ENCODE measurements at regions not wholly inside any gene's neighbourhood (a gene's known extent, or its start where the extent isn't known, plus 50 kb on each side); places are given as distances from the start of the nearest gene placed in this dataset.
"Not testable (repeated sequence)": the region's sequence is repeated elsewhere in the genome, so short reads cannot be mapped to it uniquely, and the experiment has no call there.

DNA sequence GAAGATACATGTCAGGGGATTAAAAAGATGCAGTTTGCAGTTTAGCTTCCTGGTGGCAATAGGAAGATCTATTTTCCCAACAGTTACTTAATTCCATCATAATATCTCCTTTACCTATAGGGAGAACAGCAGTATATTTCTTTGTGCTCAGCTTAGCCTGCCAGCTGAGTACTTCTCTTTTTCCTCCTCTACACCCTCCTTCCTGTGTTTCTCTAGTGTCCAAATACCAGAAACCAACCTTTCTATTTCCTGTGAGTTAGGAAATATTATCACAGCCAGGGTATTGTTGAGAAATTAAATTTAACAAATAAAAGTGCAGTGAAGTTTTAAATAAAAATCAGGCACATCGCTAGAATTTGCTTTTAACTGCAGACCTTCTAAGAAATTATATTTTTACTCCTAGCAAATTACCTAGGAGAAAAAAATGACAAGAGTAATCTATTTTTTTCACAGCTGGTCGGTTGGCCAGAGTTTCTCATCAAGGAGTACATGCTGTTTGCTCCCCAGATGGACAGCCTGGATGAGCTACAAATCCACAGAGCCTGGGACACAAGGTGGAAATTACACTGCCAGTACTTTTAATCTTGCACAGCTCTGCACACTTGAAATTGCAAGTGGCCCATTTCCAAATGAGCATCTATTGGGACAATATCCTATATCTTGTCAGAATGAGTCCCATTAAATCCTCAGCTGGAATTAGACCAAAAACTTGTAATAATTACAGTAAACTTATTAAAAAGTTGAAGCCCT, 185.2 kb upstream of the CFAP20DC start:
- Histone ChIP-seq H3K4me1 (ENCODE audit: control insufficient read depth in 4 of 4, insufficient read depth in 4 of 4, low read length in 3 of 4) (no peaks in the 10 kb centered on the region), H3K27me3 (ENCODE audit: control insufficient read depth in 4 of 4, insufficient read depth in 4 of 4, low read length in 3 of 4) (peaks cover 0 to 3% (median 0%) of the 10 kb centered on the region in 4 donors), H3K36me3 (ENCODE audit: control insufficient read depth in 4 of 4, insufficient read depth in 3 of 4, low read depth in 1 of 4, low read length in 3 of 4) (no peaks in the 10 kb centered on the region), H3K27ac (ENCODE audit: low read depth in 1 of 2, low read length in 2 of 2) (no peak overlapping the region), H3K4me3 (ENCODE audit: low read depth in 1 of 3, low read length in 3 of 3) (no peak overlapping the region), H3K9ac (ENCODE audit: low read depth in 1 of 2, low read length in 2 of 2) (no peak overlapping the region), H3K9me3 (ENCODE audit: control insufficient read depth in 4 of 4, low read length in 3 of 4) (peaks cover 0 to 1% (median 0%) of the 10 kb centered on the region in 4 donors)
- DNase-seq (ENCODE audit: low spot score) = no peak
- WGBS = 68% methylated on average over 2 of the region's 2 CpGs
- TF ChIP-seq EGR1 (IDR thresholded peaks at IDR 0.05; ENCODE audit: low read depth in 2 of 2) (no peak), YY1 (IDR thresholded peaks at IDR 0.05) (no peak), FOXA2 (IDR thresholded peaks at IDR 0.05) (no peak), HNF4A (conservative IDR thresholded peaks at IDR 0.05) (no peak), GABPA (IDR thresholded peaks at IDR 0.05 in 1 of 2, conservative IDR thresholded peaks at IDR 0.05 in 1 of 2) (no peak), FOXA1 (IDR thresholded peaks at IDR 0.05) (no peak), RXRA (IDR thresholded peaks at IDR 0.05) (no peak), RAD21 (IDR thresholded peaks at IDR 0.05) (no peak), JUND (IDR thresholded peaks at IDR 0.05) (no peak), HNF4G (IDR thresholded peaks at IDR 0.05) (no peak), SP1 (IDR thresholded peaks at IDR 0.05) (no peak), TAF1 (conservative IDR thresholded peaks at IDR 0.05) (no peak), NR2F2 (IDR thresholded peaks at IDR 0.05) (no peak)
- TF ChIP-seq, protein P1, sequence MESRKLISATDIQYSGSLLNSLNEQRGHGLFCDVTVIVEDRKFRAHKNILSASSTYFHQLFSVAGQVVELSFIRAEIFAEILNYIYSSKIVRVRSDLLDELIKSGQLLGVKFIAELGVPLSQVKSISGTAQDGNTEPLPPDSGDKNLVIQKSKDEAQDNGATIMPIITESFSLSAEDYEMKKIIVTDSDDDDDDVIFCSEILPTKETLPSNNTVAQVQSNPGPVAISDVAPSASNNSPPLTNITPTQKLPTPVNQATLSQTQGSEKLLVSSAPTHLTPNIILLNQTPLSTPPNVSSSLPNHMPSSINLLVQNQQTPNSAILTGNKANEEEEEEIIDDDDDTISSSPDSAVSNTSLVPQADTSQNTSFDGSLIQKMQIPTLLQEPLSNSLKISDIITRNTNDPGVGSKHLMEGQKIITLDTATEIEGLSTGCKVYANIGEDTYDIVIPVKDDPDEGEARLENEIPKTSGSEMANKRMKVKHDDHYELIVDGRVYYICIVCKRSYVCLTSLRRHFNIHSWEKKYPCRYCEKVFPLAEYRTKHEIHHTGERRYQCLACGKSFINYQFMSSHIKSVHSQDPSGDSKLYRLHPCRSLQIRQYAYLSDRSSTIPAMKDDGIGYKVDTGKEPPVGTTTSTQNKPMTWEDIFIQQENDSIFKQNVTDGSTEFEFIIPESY (IDR thresholded peaks at IDR 0.05) = no peak
- TF ChIP-seq, protein P2, sequence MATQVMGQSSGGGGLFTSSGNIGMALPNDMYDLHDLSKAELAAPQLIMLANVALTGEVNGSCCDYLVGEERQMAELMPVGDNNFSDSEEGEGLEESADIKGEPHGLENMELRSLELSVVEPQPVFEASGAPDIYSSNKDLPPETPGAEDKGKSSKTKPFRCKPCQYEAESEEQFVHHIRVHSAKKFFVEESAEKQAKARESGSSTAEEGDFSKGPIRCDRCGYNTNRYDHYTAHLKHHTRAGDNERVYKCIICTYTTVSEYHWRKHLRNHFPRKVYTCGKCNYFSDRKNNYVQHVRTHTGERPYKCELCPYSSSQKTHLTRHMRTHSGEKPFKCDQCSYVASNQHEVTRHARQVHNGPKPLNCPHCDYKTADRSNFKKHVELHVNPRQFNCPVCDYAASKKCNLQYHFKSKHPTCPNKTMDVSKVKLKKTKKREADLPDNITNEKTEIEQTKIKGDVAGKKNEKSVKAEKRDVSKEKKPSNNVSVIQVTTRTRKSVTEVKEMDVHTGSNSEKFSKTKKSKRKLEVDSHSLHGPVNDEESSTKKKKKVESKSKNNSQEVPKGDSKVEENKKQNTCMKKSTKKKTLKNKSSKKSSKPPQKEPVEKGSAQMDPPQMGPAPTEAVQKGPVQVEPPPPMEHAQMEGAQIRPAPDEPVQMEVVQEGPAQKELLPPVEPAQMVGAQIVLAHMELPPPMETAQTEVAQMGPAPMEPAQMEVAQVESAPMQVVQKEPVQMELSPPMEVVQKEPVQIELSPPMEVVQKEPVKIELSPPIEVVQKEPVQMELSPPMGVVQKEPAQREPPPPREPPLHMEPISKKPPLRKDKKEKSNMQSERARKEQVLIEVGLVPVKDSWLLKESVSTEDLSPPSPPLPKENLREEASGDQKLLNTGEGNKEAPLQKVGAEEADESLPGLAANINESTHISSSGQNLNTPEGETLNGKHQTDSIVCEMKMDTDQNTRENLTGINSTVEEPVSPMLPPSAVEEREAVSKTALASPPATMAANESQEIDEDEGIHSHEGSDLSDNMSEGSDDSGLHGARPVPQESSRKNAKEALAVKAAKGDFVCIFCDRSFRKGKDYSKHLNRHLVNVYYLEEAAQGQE (IDR thresholded peaks at IDR 0.05) = no peak
- TF ChIP-seq, protein P3, sequence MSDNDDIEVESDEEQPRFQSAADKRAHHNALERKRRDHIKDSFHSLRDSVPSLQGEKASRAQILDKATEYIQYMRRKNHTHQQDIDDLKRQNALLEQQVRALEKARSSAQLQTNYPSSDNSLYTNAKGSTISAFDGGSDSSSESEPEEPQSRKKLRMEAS (IDR thresholded peaks at IDR 0.05) = no peak
- TF ChIP-seq, protein P4, sequence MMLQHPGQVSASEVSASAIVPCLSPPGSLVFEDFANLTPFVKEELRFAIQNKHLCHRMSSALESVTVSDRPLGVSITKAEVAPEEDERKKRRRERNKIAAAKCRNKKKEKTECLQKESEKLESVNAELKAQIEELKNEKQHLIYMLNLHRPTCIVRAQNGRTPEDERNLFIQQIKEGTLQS (IDR thresholded peaks at IDR 0.05) = no peak
- TF ChIP-seq, protein P5, sequence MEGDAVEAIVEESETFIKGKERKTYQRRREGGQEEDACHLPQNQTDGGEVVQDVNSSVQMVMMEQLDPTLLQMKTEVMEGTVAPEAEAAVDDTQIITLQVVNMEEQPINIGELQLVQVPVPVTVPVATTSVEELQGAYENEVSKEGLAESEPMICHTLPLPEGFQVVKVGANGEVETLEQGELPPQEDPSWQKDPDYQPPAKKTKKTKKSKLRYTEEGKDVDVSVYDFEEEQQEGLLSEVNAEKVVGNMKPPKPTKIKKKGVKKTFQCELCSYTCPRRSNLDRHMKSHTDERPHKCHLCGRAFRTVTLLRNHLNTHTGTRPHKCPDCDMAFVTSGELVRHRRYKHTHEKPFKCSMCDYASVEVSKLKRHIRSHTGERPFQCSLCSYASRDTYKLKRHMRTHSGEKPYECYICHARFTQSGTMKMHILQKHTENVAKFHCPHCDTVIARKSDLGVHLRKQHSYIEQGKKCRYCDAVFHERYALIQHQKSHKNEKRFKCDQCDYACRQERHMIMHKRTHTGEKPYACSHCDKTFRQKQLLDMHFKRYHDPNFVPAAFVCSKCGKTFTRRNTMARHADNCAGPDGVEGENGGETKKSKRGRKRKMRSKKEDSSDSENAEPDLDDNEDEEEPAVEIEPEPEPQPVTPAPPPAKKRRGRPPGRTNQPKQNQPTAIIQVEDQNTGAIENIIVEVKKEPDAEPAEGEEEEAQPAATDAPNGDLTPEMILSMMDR (IDR thresholded peaks at IDR 0.05; ENCODE audit: low read depth, low read length, missing input control) = no peak

DNA sequence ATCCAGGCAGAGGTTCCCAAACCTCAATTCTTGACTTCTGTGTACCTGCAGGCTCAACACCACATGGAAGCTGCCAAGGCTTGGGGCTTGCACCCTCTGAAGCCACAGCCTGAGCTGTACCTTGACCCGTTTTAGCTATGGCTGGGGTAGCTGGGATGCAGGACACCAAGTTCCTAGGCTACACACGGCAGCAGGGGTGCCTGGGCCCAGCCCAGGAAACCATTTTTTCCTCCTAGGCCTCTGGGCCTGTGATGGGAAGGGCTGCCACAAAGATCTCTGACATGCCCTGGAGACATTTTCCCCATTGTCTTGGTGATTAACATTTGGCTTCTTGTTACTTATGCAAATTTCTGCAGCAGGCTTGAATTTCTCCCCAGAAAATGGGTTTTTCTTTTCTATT, 180.6 kb upstream of the CFAP20DC start:
- not testable (repeated sequence) for H3K9me3 ChIP-seq (ENCODE audit: control insufficient read depth in 4 of 4, low read length in 3 of 4); DNase-seq (ENCODE audit: low spot score); H3K27me3 ChIP-seq (ENCODE audit: control insufficient read depth in 4 of 4, insufficient read depth in 4 of 4, low read length in 3 of 4); H3K36me3 ChIP-seq (ENCODE audit: control insufficient read depth in 4 of 4, insufficient read depth in 3 of 4, low read depth in 1 of 4, low read length in 3 of 4); H3K9ac ChIP-seq (ENCODE audit: low read depth in 1 of 2, low read length in 2 of 2); H3K4me1 ChIP-seq (ENCODE audit: control insufficient read depth in 4 of 4, insufficient read depth in 4 of 4, low read length in 3 of 4); H3K27ac ChIP-seq (ENCODE audit: low read depth in 1 of 2, low read length in 2 of 2); H3K4me3 ChIP-seq (ENCODE audit: low read depth in 1 of 3, low read length in 3 of 3)
- 74% methylated on average over 2 of the region's 2 CpGs for WGBS
